Peyer's patch (tissue), 4 donors: ENCODE measurements at regions not wholly inside any gene's neighbourhood (a gene's known extent, or its start where the extent isn't known, plus 50 kb on each side); places are given as distances from the start of the nearest gene placed in this dataset.

Source experiments
- DNase-seq, 3 donors: peaks; one replicate each; pipeline ENCODE4 v3.0.0-alpha.2; 2017 to 2019
- H3K27ac ChIP-seq, 4 donors: fragments of 200-600 bp; sonication (generic); one replicate each; pipeline ENCODE4 v1.5.1; 2016 to 2019
- H3K27me3 ChIP-seq, 2 donors: fragments of 200-600 bp; sonication (generic); one replicate each; pipeline ENCODE4 v1.5.1; 2019
- H3K36me3 ChIP-seq, 3 donors: fragments of 200-600 bp; sonication (generic); one replicate each; pipeline ENCODE4 v1.5.1; 2016 to 2019
- H3K4me1 ChIP-seq, 4 donors: fragments of 200-600 bp; sonication (generic); one replicate each; pipeline ENCODE4 v1.5.1; 2016 to 2019
- H3K4me3 ChIP-seq, 4 donors: fragments of 200-600 bp; sonication (generic); 1 replicate in 3 of 4; 2 replicates in 1 of 4; pipeline ENCODE4 v1.5.1; 2016 to 2019; ENCODE audit warnings: mild to moderate bottlenecking in 1 of 4
- H3K9me3 ChIP-seq, 4 donors: fragments of 200-600 bp; sonication (generic); one replicate each; pipeline ENCODE4 v1.5.1; 2016 to 2019; ENCODE audit warnings: mild to moderate bottlenecking in 1 of 4
- CTCF ChIP-seq, 6 experiments: fragments of 450-650 bp in 4 of 6; fragments of 200-600 bp in 2 of 6; sonication (generic) in 1 of 6; IDR thresholded peaks; one replicate each; pipeline ENCODE4 v1.5.1; 2017 to 2019; ENCODE audit warnings: antibody characterized with exemption in 6 of 6, mild to moderate bottlenecking in 3 of 6, moderate library complexity in 1 of 6
- POLR2A ChIP-seq, 2 donors: fragments of 450-650 bp; IDR thresholded peaks; one replicate each; pipeline ENCODE4 v1.5.1; 2017; ENCODE audit warnings: antibody characterized with exemption in 2 of 2, mild to moderate bottlenecking in 2 of 2, moderate library complexity in 2 of 2

- TF ChIP-seq CTCF (IDR thresholded peaks at IDR 0.05) (no peak), POLR2A (IDR thresholded peaks at IDR 0.05) (no peak)
- Histone ChIP-seq H3K27me3 (no peaks in the 10 kb centered on the region), H3K36me3 (no peaks in the 10 kb centered on the region), H3K4me3 (no peak overlapping the region), H3K27ac (no peak overlapping the region), H3K4me1 (no peaks in the 10 kb centered on the region), H3K9me3 (no peaks in the 10 kb centered on the region)
- no peak for DNase-seq
Measured at GRCh38 chr12:116483959-116484750, 75.0 kb upstream of the MAP1LC3B2 start.

GRCh38 chr12:116484807-116485206, 74.4 kb upstream of the MAP1LC3B2 start:
- no peak for TF ChIP-seq CTCF (IDR thresholded peaks at IDR 0.05)
- no peak overlapping the region for H3K4me3 ChIP-seq
- H3K36me3 ChIP-seq: no peaks in the 10 kb centered on the region
- H3K9me3 ChIP-seq: no peaks in the 10 kb centered on the region
- no peaks in the 10 kb centered on the region for H3K4me1 ChIP-seq
- DNase-seq: no peak
- H3K27ac ChIP-seq: no peak overlapping the region
- H3K27me3 ChIP-seq: no peaks in the 10 kb centered on the region

- Histone ChIP-seq H3K27ac (no peak overlapping the region), H3K36me3 (no peaks in the 10 kb centered on the region), H3K9me3 (no peaks in the 10 kb centered on the region), H3K4me1 (no peaks in the 10 kb centered on the region), H3K4me3 (no peak overlapping the region), H3K27me3 (no peaks in the 10 kb centered on the region)
- no peak for DNase-seq
- TF ChIP-seq CTCF (IDR thresholded peaks at IDR 0.05) (no peak), POLR2A (IDR thresholded peaks at IDR 0.05) (no peak)
Measured at GRCh38 chr12:116489116-116489515, 70.1 kb upstream of the MAP1LC3B2 start.

- DNase-seq: no peak
- Histone ChIP-seq H3K27ac (no peak overlapping the region), H3K9me3 (no peaks in the 10 kb centered on the region), H3K4me3 (no peak overlapping the region), H3K36me3 (no peaks in the 10 kb centered on the region), H3K27me3 (no peaks in the 10 kb centered on the region), H3K4me1 (no peaks in the 10 kb centered on the region)
- no peak for TF ChIP-seq POLR2A (IDR thresholded peaks at IDR 0.05)
- TF ChIP-seq CTCF (IDR thresholded peaks at IDR 0.05): no peak
Measured at GRCh38 chr12:116490471-116490870, 68.7 kb upstream of the MAP1LC3B2 start.

GRCh38 chr12:116492703-116493324, 66.4 kb upstream of the MAP1LC3B2 start:
- no peak for DNase-seq

More at GRCh38 chr12:116492703-116493324, 66.4 kb upstream of the MAP1LC3B2 start:
- TF ChIP-seq POLR2A (IDR thresholded peaks at IDR 0.05) (no peak), CTCF (IDR thresholded peaks at IDR 0.05) (no peak)
- Histone ChIP-seq H3K4me1 (no peaks in the 10 kb centered on the region), H3K36me3 (no peaks in the 10 kb centered on the region), H3K9me3 (no peaks in the 10 kb centered on the region), H3K27ac (no peak overlapping the region), H3K27me3 (no peaks in the 10 kb centered on the region), H3K4me3 (no peak overlapping the region)
